ENCODE measurements at regions not wholly inside any gene's neighbourhood (a gene's known extent, or its start where the extent isn't known, plus 50 kb on each side); places are given as distances from the start of the nearest gene placed in this dataset.

- no peak for FAIRE-seq
- TF ChIP-seq CTCF (IDR thresholded peaks at IDR 0.05; ENCODE audit: insufficient read depth, missing control alignments), result no peak
Observed at GRCh38 chrX:124497386-124497785, 151.0 kb downstream of the SH2D1A start.

GRCh38 chrX:124501586-124501985 lies 155.2 kb downstream of the SH2D1A start:
- DNase-seq (ENCODE audit: insufficient read length, low spot score) (no peak), FAIRE-seq (no peak)
- no peak for TF ChIP-seq CTCF (IDR thresholded peaks at IDR 0.05; ENCODE audit: insufficient read depth, missing control alignments)

More at GRCh38 chrX:124497386-124497785, 151.0 kb downstream of the SH2D1A start:
- no peak for DNase-seq (ENCODE audit: insufficient read length, low spot score)

GRCh38 chrX:124502166-124502565 lies 155.8 kb downstream of the SH2D1A start:
- TF ChIP-seq CTCF (IDR thresholded peaks at IDR 0.05; ENCODE audit: insufficient read depth, missing control alignments), result no peak
- DNase-seq (ENCODE audit: insufficient read length, low spot score) (no peak), FAIRE-seq (no peak)

- DNase-seq (ENCODE audit: insufficient read length, low spot score), result no peak
- FAIRE-seq, result no peak
- TF ChIP-seq CTCF (IDR thresholded peaks at IDR 0.05; ENCODE audit: insufficient read depth, missing control alignments), result no peak
Observed at GRCh38 chrX:124502599-124502998, 156.2 kb downstream of the SH2D1A start.

- no peak for FAIRE-seq
- no peak for TF ChIP-seq CTCF (IDR thresholded peaks at IDR 0.05; ENCODE audit: insufficient read depth, missing control alignments)
- no peak for DNase-seq (ENCODE audit: insufficient read length, low spot score)
Observed at GRCh38 chrX:124504111-124504983, 158.0 kb downstream of the SH2D1A start.

- FAIRE-seq (no peak), DNase-seq (ENCODE audit: insufficient read length, low spot score) (no peak)
Observed at GRCh38 chrX:124506066-124506465, 159.7 kb downstream of the SH2D1A start.

More at GRCh38 chrX:124506066-124506465, 159.7 kb downstream of the SH2D1A start:
- no peak for TF ChIP-seq CTCF (IDR thresholded peaks at IDR 0.05; ENCODE audit: insufficient read depth, missing control alignments)

Data from D721Med (cell line).